Smooth muscle cell (in vitro differentiated cells): ENCODE measurements at regions not wholly inside any gene's neighbourhood (a gene's known extent, or its start where the extent isn't known, plus 50 kb on each side); places are given as distances from the start of the nearest gene placed in this dataset.

Experiments used
- DNase-seq: peaks from one replicate; lab custom pipeline; 2025; ENCODE audit not compliant: unreplicated experiment; lab: John Stamatoyannopoulos, UW
- H2AFZ ChIP-seq: fragments of 200-600 bp; sonication (generic); 2 replicates; pipeline ENCODE4 v1.6.0; 2016; ENCODE audit warnings: antibody characterized with exemption, low read depth, mild to moderate bottlenecking
- H3F3A ChIP-seq: fragments of 200-600 bp; sonication (generic); 2 replicates; pipeline ENCODE4 v1.6.0; 2017; ENCODE audit warnings: antibody characterized with exemption, low read depth
- H3K27ac ChIP-seq: fragments of 200-600 bp; sonication (generic); 2 replicates; pipeline ENCODE4 v1.5.1; 2016; ENCODE audit warnings: low read depth, mild to moderate bottlenecking
- H3K27me3 ChIP-seq: fragments of 200-600 bp; sonication (generic); 2 replicates; pipeline ENCODE4 v1.6.1; 2016; ENCODE audit warnings: low read depth, mild to moderate bottlenecking
- H3K36me3 ChIP-seq: fragments of 200-600 bp; sonication (generic); 2 replicates; pipeline ENCODE4 v1.5.1; 2016; ENCODE audit warnings: low read depth
- H3K4me1 ChIP-seq: fragments of 200-600 bp; sonication (generic); 2 replicates; pipeline ENCODE4 v1.5.1; 2016; ENCODE audit warnings: low read depth
- H3K4me2 ChIP-seq: fragments of 200-600 bp; sonication (generic); 2 replicates; pipeline ENCODE4 v1.6.0; 2016; ENCODE audit warnings: mild to moderate bottlenecking
- H3K4me3 ChIP-seq: fragments of 200-600 bp; sonication (generic); 2 replicates; pipeline ENCODE4 v1.5.1; 2016; ENCODE audit warnings: mild to moderate bottlenecking
- H3K79me2 ChIP-seq: fragments of 200-600 bp; sonication (generic); 2 replicates; pipeline ENCODE4 v1.6.0; 2016; ENCODE audit warnings: low read depth, mild to moderate bottlenecking
- H3K9ac ChIP-seq: fragments of 200-600 bp; sonication (generic); 2 replicates; pipeline ENCODE4 v1.6.0; 2016; ENCODE audit warnings: low read depth
- H3K9me3 ChIP-seq: fragments of 200-600 bp; sonication (generic); replicated peaks from 2 replicates; pipeline ENCODE4 v1.5.1; 2016; ENCODE audit warnings: low read depth
- H4K20me1 ChIP-seq: fragments of 200-600 bp; sonication (generic); 2 replicates; pipeline ENCODE4 v1.6.0; 2016; ENCODE audit warnings: low read depth
- whole genome bisulfite sequencing: methylation state at CpG from one replicate; pipeline ENCODE4 v1.1.7; 2016; ENCODE audit warnings: low lambda C conversion rate; 5-methylcytosine and 5-hydroxymethylcytosine counted together
- TF ChIP-seq, protein P1 (sequence below): fragments of 200-600 bp; sonication (generic); IDR thresholded peaks from 2 replicates; pipeline ENCODE4 v1.5.1; 2017; ENCODE audit warnings: borderline replicate concordance, mild to moderate bottlenecking, antibody characterized with exemption; ENCODE audit not compliant: insufficient read depth, poor library complexity, severe bottlenecking

DNA sequence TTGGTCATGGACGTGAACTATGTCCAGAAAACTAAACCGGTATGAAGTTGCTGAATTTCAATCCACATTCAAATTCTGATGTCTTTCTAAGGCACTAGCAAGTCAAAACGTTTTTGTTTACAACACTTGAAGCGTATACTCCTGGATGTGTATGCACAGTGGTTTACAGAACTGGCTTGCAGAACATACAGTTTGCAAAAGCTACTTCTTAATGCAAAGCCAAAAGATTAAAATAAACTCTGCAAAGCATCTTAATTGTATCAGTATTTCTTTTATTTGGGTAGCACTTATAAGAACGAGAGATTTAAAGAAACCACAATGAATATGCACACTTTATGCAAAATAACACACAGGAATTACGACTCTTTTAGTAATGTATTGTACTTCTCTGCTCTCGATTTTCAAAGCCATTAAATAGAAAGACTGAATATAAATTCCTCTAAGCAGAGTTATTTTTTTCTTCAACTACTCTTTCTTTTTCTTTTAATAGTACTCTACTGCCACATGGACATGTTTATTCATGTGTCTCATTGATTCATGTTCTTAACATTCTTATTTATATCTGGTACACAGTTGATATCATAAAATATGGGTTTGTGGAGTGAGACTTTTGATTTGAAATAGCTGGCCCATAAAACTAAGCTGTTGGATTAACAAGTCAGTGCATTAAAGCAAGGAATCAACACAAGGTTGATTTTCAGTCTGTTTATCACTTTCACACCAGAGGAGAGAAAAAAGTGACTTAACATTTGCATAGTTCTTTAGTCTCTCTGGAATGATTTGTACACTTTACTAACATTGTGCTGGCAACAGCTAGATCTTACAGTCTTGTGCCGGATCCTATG lies 189.4 kb upstream of the STEAP4 start:
- DNase-seq, result no peak
- no peak overlapping the region for H3K4me3 ChIP-seq
- no peak overlapping the region for H3K9ac ChIP-seq
- no peak overlapping the region for H2AFZ ChIP-seq
- H3K27me3 ChIP-seq, result peaks cover 62% of the 10 kb centered on the region
- no peaks in the 10 kb centered on the region for H4K20me1 ChIP-seq
- no peaks in the 10 kb centered on the region for H3K79me2 ChIP-seq
- no peak overlapping the region for H3K4me2 ChIP-seq
- WGBS, result 68% methylated on average over 8 of the region's 8 CpGs
- H3K4me1 ChIP-seq, result no peaks in the 10 kb centered on the region
- H3K9me3 ChIP-seq, result no peaks in the 10 kb centered on the region
- H3F3A ChIP-seq, result no peaks in the 10 kb centered on the region
- TF ChIP-seq, protein P1, sequence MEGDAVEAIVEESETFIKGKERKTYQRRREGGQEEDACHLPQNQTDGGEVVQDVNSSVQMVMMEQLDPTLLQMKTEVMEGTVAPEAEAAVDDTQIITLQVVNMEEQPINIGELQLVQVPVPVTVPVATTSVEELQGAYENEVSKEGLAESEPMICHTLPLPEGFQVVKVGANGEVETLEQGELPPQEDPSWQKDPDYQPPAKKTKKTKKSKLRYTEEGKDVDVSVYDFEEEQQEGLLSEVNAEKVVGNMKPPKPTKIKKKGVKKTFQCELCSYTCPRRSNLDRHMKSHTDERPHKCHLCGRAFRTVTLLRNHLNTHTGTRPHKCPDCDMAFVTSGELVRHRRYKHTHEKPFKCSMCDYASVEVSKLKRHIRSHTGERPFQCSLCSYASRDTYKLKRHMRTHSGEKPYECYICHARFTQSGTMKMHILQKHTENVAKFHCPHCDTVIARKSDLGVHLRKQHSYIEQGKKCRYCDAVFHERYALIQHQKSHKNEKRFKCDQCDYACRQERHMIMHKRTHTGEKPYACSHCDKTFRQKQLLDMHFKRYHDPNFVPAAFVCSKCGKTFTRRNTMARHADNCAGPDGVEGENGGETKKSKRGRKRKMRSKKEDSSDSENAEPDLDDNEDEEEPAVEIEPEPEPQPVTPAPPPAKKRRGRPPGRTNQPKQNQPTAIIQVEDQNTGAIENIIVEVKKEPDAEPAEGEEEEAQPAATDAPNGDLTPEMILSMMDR, result no peak
- H3K36me3 ChIP-seq, result no peaks in the 10 kb centered on the region
- H3K27ac ChIP-seq, result no peak overlapping the region

DNA sequence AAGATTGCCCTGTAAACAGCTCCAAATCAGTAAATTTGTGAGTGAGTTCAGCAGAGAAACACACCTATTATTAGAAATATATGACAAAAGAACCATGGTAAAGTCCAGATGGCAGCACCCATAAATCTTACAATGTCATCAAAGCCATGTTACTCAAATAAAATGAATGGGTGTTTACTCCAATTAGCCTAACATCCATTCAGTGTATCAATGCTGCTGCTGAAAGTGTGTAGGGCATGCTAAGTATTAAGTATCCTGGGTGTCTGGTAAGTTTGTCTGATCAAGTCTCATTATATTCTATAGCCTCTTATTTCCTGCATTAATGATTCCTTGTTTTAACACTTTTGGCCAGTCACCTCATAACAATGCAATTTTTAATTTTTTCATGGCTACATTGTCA lies 185.5 kb upstream of the STEAP4 start:
- H3K4me1 ChIP-seq, result no peaks in the 10 kb centered on the region
- H3K27me3 ChIP-seq, result peaks cover 40% of the 10 kb centered on the region
- no peaks in the 10 kb centered on the region for H3F3A ChIP-seq
- H3K9me3 ChIP-seq, result no peaks in the 10 kb centered on the region
- no peak overlapping the region for H3K4me3 ChIP-seq
- H3K4me2 ChIP-seq, result no peak overlapping the region
- H3K79me2 ChIP-seq, result no peaks in the 10 kb centered on the region
- TF ChIP-seq, protein P1, result no peak
- no peak overlapping the region for H2AFZ ChIP-seq
- no peaks in the 10 kb centered on the region for H3K36me3 ChIP-seq
- H4K20me1 ChIP-seq, result no peaks in the 10 kb centered on the region
- no peak for DNase-seq
- no peak overlapping the region for H3K27ac ChIP-seq
- H3K9ac ChIP-seq, result no peak overlapping the region

DNA sequence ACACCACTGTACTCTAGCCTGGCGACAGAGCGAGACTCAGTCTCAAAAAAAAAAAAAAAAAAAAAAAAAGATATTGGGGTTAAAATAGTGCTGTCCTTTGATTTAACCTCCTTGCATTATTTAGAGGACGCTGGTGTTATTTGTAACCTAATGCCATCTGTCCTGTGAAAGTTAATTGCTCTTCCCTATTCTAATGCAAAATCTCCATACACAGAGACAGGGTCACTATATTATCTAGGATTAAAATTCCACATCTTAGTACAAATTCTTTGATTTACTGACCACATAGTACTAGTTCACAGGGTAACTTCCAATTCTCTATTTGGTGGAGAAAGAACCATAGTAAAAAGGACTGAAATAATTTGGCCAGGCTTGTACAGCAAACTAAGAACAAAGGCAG lies 184.2 kb upstream of the STEAP4 start:
- Histone ChIP-seq H3K4me2 (no peak overlapping the region), H2AFZ (no peak overlapping the region), H3K36me3 (no peaks in the 10 kb centered on the region), H3K9me3 (no peaks in the 10 kb centered on the region), H3K4me1 (no peaks in the 10 kb centered on the region), H3K9ac (no peak overlapping the region), H4K20me1 (no peaks in the 10 kb centered on the region), H3K4me3 (no peak overlapping the region), H3K27ac (no peak overlapping the region), H3K79me2 (no peaks in the 10 kb centered on the region), H3F3A (no peaks in the 10 kb centered on the region), H3K27me3 (peaks cover 32% of the 10 kb centered on the region)
- TF ChIP-seq, protein P1, result no peak
- 84% methylated on average over 3 of the region's 3 CpGs for WGBS
- no peak for DNase-seq

DNA sequence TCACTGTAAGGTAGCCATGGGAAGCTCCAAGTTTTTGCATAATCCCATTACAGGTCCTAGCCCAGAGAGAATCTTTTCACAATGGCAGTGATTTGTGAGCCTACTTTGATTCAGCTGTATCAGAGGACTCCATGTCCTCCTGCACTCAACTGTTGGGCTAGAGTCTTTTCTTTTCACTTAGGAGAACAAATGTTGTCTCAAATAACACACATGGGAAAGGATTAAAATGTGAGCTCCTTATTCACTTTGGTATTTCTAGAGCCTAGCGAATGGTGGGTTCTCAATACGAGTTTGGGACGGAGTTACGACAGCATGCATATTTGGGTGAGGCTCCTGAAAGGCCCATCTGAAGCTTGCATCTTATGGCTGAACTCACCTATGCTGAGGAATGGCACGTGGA lies 183.5 kb upstream of the STEAP4 start:
- no peaks in the 10 kb centered on the region for H3K36me3 ChIP-seq
- no peak overlapping the region for H3K27ac ChIP-seq
- no peaks in the 10 kb centered on the region for H4K20me1 ChIP-seq
- no peaks in the 10 kb centered on the region for H3K79me2 ChIP-seq
- peaks cover 26% of the 10 kb centered on the region for H3K27me3 ChIP-seq
- H3K9ac ChIP-seq, result no peak overlapping the region
- H3K4me1 ChIP-seq, result no peaks in the 10 kb centered on the region
- H3K9me3 ChIP-seq, result no peaks in the 10 kb centered on the region
- 85% methylated on average over 5 of the region's 5 CpGs for WGBS
- no peak overlapping the region for H3K4me2 ChIP-seq
- H2AFZ ChIP-seq, result no peak overlapping the region
- no peak overlapping the region for H3K4me3 ChIP-seq
- TF ChIP-seq, protein P1, result no peak
- no peaks in the 10 kb centered on the region for H3F3A ChIP-seq
- DNase-seq, result no peak
